ENCODE measurements at regions not wholly inside any gene's neighbourhood (a gene's known extent, or its start where the extent isn't known, plus 50 kb on each side); places are given as distances from the start of the nearest gene placed in this dataset.
"Not testable (repeated sequence)": the region's sequence is repeated elsewhere in the genome, so short reads cannot be mapped to it uniquely, and the experiment has no call there.

DNA sequence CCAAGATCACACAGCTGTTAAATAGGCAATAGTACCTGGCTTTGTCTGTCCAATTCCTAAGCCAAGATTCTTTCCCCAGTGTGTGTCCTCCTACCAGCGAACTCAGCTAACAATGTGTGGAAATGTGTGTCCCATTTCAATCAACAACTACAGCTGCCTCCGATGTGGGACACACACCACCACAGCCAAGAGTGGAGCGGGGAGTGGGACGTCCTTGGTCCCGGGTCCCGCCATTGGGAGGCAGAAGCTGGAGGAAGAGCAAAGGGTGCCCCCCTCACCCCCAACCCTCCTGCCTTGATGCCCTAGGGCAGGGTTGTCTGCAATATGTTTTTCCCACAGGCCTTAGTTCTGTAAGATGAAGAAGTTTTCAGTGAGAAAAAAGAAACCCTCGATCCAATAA is 265.4 kb upstream of the RAB4A start:
- ATAC-seq (no peak), DNase-seq (no peak)
- Histone ChIP-seq H3K27me3 (no peaks in the 10 kb centered on the region), H3K9me3 (no peaks in the 10 kb centered on the region), H3K27ac (no peak overlapping the region), H3K4me1 (no peaks in the 10 kb centered on the region), H3K4me3 (no peak overlapping the region), H3K36me3 (no peaks in the 10 kb centered on the region)
- TF ChIP-seq, protein P1, sequence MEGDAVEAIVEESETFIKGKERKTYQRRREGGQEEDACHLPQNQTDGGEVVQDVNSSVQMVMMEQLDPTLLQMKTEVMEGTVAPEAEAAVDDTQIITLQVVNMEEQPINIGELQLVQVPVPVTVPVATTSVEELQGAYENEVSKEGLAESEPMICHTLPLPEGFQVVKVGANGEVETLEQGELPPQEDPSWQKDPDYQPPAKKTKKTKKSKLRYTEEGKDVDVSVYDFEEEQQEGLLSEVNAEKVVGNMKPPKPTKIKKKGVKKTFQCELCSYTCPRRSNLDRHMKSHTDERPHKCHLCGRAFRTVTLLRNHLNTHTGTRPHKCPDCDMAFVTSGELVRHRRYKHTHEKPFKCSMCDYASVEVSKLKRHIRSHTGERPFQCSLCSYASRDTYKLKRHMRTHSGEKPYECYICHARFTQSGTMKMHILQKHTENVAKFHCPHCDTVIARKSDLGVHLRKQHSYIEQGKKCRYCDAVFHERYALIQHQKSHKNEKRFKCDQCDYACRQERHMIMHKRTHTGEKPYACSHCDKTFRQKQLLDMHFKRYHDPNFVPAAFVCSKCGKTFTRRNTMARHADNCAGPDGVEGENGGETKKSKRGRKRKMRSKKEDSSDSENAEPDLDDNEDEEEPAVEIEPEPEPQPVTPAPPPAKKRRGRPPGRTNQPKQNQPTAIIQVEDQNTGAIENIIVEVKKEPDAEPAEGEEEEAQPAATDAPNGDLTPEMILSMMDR (IDR thresholded peaks at IDR 0.05) = no peak
- TF ChIP-seq POLR2A (IDR thresholded peaks at IDR 0.05) = no peak
- intact Hi-C loops (cut with DNase I) = no loop called here
- WGBS (ENCODE audit: insufficient coverage, low coverage, low lambda C conversion rate, missing lambda C conversion rate) = 89% methylated on average over 3 of the region's 7 CpGs

GRCh38 chr1:229006121-229006870 is 264.6 kb upstream of the RAB4A start:
- ATAC-seq = no peak
- 94% methylated on average over 7 of the region's 12 CpGs for WGBS (ENCODE audit: insufficient coverage, low coverage, low lambda C conversion rate, missing lambda C conversion rate)

DNA sequence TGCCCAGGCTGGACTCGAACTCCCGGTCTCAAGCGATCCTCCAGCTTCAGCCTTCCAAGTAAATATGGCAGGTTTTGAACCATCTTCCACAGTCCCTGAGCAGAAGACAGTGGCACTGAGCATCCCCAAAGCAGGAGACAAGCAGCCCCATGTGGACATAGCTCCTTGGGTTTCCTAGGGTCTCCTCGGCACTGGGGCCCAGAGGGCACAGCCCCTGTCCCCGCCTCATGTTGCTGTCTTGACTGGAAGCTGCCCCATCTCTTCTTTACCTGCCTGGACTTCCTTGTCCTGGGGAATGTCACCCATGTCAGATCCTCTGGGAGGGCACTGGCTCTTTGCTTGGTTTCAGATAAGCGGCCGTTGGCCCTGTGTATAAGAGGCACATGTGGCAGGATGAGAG is 263.7 kb upstream of the RAB4A start:
- Histone ChIP-seq H3K36me3 (no peaks in the 10 kb centered on the region), H3K4me1 (no peaks in the 10 kb centered on the region), H3K27ac (no peak overlapping the region), H3K4me3 (no peak overlapping the region), H3K9me3 (no peaks in the 10 kb centered on the region), H3K27me3 (no peaks in the 10 kb centered on the region)
- intact Hi-C loops (cut with DNase I) = no loop called here
- ATAC-seq (no peak), DNase-seq (no peak)
- no peak for TF ChIP-seq POLR2A (IDR thresholded peaks at IDR 0.05)
- TF ChIP-seq, protein P1 (IDR thresholded peaks at IDR 0.05) = no peak
- no CpG with 5 or more reads among the region's 7 CpGs for WGBS (ENCODE audit: insufficient coverage, low coverage, low lambda C conversion rate, missing lambda C conversion rate)

More at GRCh38 chr1:229006121-229006870, 264.6 kb upstream of the RAB4A start:
- H3K4me3 ChIP-seq = no peak overlapping the region
- no peaks in the 10 kb centered on the region for H3K27me3 ChIP-seq
- DNase-seq = no peak
- no peaks in the 10 kb centered on the region for H3K36me3 ChIP-seq
- H3K9me3 ChIP-seq = no peaks in the 10 kb centered on the region
- H3K4me1 ChIP-seq = no peaks in the 10 kb centered on the region
- TF ChIP-seq, protein P1 (IDR thresholded peaks at IDR 0.05) = no peak
- TF ChIP-seq POLR2A (IDR thresholded peaks at IDR 0.05) = no peak
- no peak overlapping the region for H3K27ac ChIP-seq
- intact Hi-C loops (cut with DNase I) = no loop called here

- no peak for DNase-seq
- Histone ChIP-seq H3K4me3 (no peak overlapping the region), H3K9me3 (no peaks in the 10 kb centered on the region), H3K27me3 (no peaks in the 10 kb centered on the region), H3K36me3 (no peaks in the 10 kb centered on the region), H3K4me1 (no peaks in the 10 kb centered on the region), H3K27ac (no peak overlapping the region)
- TF ChIP-seq, protein P1 (IDR thresholded peaks at IDR 0.05) = no peak
- TF ChIP-seq POLR2A (IDR thresholded peaks at IDR 0.05) = no peak
- intact Hi-C loops (cut with DNase I) = no loop called here
- no peak for ATAC-seq
- WGBS (ENCODE audit: insufficient coverage, low coverage, low lambda C conversion rate, missing lambda C conversion rate) = 97% methylated on average over 5 of the region's 9 CpGs
Measured at GRCh38 chr1:229007701-229008100, 263.2 kb upstream of the RAB4A start.

- ATAC-seq; DNase-seq; H3K9me3 ChIP-seq; H3K4me1 ChIP-seq; H3K36me3 ChIP-seq; H3K27me3 ChIP-seq; H3K4me3 ChIP-seq; H3K27ac ChIP-seq; intact Hi-C loops (cut with DNase I): not testable (repeated sequence)
- 51% methylated on average over 3 of the region's 5 CpGs for WGBS (ENCODE audit: insufficient coverage, low coverage, low lambda C conversion rate, missing lambda C conversion rate)
Measured at GRCh38 chr1:229008347-229008746, 262.6 kb upstream of the RAB4A start.

All from right lobe of liver (tissue), 6 donors.